Body of pancreas (tissue), 4 donors: ENCODE measurements at regions not wholly inside any gene's neighbourhood (a gene's known extent, or its start where the extent isn't known, plus 50 kb on each side); places are given as distances from the start of the nearest gene placed in this dataset.

ENCODE experiments used
- CTCF ChIP-seq, 7 experiments: fragments of 450-650 bp in 4 of 7; fragments of 200-600 bp in 3 of 7; sonication (generic) in 3 of 7; IDR thresholded peaks; one replicate each; pipeline ENCODE4 v1.5.1; 2016 to 2019; ENCODE audit warnings: antibody characterized with exemption in 7 of 7
- POLR2A ChIP-seq, 3 donors: fragments of 450-650 bp; IDR thresholded peaks; one replicate each; pipeline ENCODE4 v1.6.1; 2016; ENCODE audit warnings: antibody characterized with exemption in 3 of 3, mild to moderate bottlenecking in 2 of 3

GRCh38 chr2:139411236-139411635 lies 631.0 kb upstream of the NXPH2 start:
- no peak for TF ChIP-seq CTCF (IDR thresholded peaks at IDR 0.05)
- no peak for TF ChIP-seq POLR2A (IDR thresholded peaks at IDR 0.05)
